Psoas muscle (tissue), 7 donors: ENCODE measurements at regions not wholly inside any gene's neighbourhood (a gene's known extent, or its start where the extent isn't known, plus 50 kb on each side); places are given as distances from the start of the nearest gene placed in this dataset.

ENCODE experiments used
- ATAC-seq, 4 donors: fragments of 200-7000 bp; cut with Tn5 transposase; one replicate each; pipeline ENCODE4 v1.9.1; 2020; ENCODE audit warnings: moderate library complexity in 3 of 4, mild to moderate bottlenecking in 2 of 4
- DNase-seq, 2 donors: peaks; one replicate each; pipeline ENCODE4 v3.0.0-alpha.2; 2020
- H3K27ac ChIP-seq: fragments of 200-600 bp; one replicate; pipeline ENCODE4 v1.8.0; 2022
- H3K27me3 ChIP-seq, 3 donors: fragments of 200-600 bp in 1 of 3; one replicate each; pipeline versions ENCODE4 v1.6.1 to v1.8.0; 2013 to 2022; ENCODE audit warnings: low read length in 2 of 3, mild to moderate bottlenecking in 2 of 3, moderate library complexity in 1 of 3; ENCODE audit not compliant: insufficient read depth in 3 of 3
- H3K36me3 ChIP-seq, 2 donors: fragments of 200-600 bp in 1 of 2; one replicate each; pipeline versions ENCODE4 v1.6.1 to v1.8.0; 2013 to 2022; ENCODE audit warnings: low read depth in 1 of 2, mild to moderate bottlenecking in 1 of 2, moderate library complexity in 1 of 2; ENCODE audit not compliant: insufficient read depth in 1 of 2
- H3K4me1 ChIP-seq: fragments of 200-600 bp; one replicate; pipeline ENCODE4 v1.8.0; 2022
- H3K4me3 ChIP-seq: fragments of 200-600 bp; one replicate; pipeline ENCODE4 v1.8.0; 2022; ENCODE audit warnings: mild to moderate bottlenecking
- H3K9me3 ChIP-seq: fragments of 200-600 bp; one replicate; pipeline ENCODE4 v1.8.0; 2022
- WGBS, 3 donors: extraction: QIAGEN DNeasy Blood & Tissue Kit; methylation state at CpG; one replicate each; pipeline versions ENCODE4 v1.1.6 to v1.1.7; 2013; 5-methylcytosine and 5-hydroxymethylcytosine counted together
- intact Hi-C, 2 donors: fragments of 100-400 bp; cut with DNase I; formaldehyde crosslinking; loops; one replicate each; pipeline versions ENCODE4 v1.11.0 to v1.14.2; 2022
- TF ChIP-seq, protein P1 (sequence below): fragments of 200-600 bp; IDR thresholded peaks from one replicate; pipeline ENCODE4 v1.8.0; 2022; ENCODE audit warnings: antibody characterized with exemption
- donor health status: healthy with polysubstance abuse.
- donor health status: DM: no; HTN: no; CAD: no; lungs with moderate emphysema.
- donor health status: Bipolar disorder and iron deficiency.
- donor health status: healthy.
- donor health status: DM: yes; HTN: yes; CAD: no.
- donor health status: DM: no; HTN: no; CAD: no.
- donor health status: DM: yes; HTN: yes; CAD: no.

DNA sequence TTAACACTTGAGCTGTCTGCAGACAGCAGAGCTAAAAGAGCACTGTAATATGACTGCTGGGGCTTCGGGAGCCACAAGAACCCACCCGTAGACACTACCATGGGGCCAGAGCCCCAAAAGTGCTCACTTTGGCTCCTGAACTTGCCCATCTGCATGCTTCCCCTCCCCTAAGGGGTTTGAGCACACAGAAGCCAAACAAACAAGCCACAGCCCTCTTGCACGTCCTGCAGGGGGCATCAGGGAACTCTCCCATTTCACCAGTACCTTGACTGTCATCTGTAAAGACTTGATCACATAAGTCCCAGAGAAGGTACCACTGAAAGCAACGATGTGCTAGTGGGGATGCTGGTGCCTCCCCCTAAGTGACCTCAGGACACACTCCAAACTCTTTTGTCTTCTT lies 681.8 kb downstream of the SEMA5A start:
- Histone ChIP-seq H3K27ac (no peak overlapping the region), H3K4me3 (no peak overlapping the region), H3K36me3 (no peaks in the 10 kb centered on the region), H3K9me3 (no peaks in the 10 kb centered on the region), H3K4me1 (no peaks in the 10 kb centered on the region), H3K27me3 (no peaks in the 10 kb centered on the region)
- 51% methylated on average over 4 of the region's 4 CpGs for WGBS, 3 donors
- TF ChIP-seq, protein P1, sequence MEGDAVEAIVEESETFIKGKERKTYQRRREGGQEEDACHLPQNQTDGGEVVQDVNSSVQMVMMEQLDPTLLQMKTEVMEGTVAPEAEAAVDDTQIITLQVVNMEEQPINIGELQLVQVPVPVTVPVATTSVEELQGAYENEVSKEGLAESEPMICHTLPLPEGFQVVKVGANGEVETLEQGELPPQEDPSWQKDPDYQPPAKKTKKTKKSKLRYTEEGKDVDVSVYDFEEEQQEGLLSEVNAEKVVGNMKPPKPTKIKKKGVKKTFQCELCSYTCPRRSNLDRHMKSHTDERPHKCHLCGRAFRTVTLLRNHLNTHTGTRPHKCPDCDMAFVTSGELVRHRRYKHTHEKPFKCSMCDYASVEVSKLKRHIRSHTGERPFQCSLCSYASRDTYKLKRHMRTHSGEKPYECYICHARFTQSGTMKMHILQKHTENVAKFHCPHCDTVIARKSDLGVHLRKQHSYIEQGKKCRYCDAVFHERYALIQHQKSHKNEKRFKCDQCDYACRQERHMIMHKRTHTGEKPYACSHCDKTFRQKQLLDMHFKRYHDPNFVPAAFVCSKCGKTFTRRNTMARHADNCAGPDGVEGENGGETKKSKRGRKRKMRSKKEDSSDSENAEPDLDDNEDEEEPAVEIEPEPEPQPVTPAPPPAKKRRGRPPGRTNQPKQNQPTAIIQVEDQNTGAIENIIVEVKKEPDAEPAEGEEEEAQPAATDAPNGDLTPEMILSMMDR, result no peak
- no peak for DNase-seq
- intact Hi-C loops, result no loop called here
- ATAC-seq, result no peak

DNA sequence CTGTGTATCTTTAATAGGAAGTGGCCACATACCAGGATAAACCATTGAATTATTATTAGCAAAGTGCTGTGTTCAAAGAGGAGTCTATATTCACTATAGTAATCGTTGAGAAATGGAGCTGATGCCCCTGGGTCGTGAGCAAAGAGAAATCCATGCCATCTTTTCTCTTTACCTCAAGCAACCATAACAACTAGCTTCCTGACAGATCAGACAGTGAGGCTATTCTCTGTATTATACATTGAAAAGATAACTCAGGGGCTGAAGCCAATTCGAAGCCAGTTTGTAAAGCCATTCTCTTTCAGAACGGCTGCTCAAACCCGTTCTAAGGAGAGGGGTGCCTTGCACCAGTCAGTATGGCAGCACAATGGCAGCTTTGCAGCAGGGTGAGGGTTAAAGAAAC lies 680.6 kb downstream of the SEMA5A start:
- no peaks in the 10 kb centered on the region for H3K9me3 ChIP-seq
- H3K4me1 ChIP-seq, result no peaks in the 10 kb centered on the region
- WGBS, 3 donors, result 46 to 67% (median 56%) methylated on average over 5 of the region's 5 CpGs
- TF ChIP-seq, protein P1, result no peak
- no peaks in the 10 kb centered on the region for H3K36me3 ChIP-seq
- DNase-seq, result no peak
- intact Hi-C loops, result no loop called here
- no peak overlapping the region for H3K4me3 ChIP-seq
- ATAC-seq, result no peak
- H3K27me3 ChIP-seq, result no peaks in the 10 kb centered on the region
- no peak overlapping the region for H3K27ac ChIP-seq

DNA sequence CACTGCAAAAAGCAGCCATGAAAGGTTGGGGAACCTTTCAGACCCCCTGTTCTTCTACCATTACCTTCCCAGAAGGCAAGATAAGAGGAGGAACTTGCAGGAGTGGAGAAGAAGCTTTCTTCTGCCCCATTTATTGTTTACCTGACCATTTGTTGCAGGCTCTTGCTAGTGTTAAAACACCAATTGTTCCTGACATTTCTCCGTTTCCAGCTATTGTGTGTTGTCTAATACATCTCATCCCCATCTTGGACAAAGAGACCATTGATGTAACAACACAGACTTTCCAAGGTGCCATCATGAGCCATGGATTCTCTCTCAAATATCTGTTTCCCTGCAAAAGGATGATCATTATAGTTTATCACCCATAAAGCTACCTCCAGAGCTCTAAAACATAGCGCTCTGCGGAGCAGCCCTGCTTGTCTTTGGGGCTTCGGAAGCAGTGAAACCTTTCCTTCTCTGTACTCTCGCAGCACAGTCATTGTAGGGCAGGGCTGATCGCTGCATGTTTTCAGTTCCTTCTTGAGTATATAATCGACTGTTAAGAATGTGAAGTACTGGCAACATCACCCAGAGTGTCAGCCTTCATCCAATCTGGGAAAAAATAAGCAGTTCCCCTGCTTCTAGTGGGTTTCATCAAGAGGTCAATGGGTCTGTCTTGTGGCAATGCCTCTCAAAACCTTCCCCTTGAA lies 680.0 kb downstream of the SEMA5A start:
- H3K9me3 ChIP-seq, result no peaks in the 10 kb centered on the region
- H3K4me3 ChIP-seq, result no peak overlapping the region
- no peaks in the 10 kb centered on the region for H3K27me3 ChIP-seq
- no peaks in the 10 kb centered on the region for H3K36me3 ChIP-seq
- 78 to 81% (median 80%) methylated on average over 7 of the region's 7 CpGs for WGBS, 3 donors
- TF ChIP-seq, protein P1, result no peak
- no peak overlapping the region for H3K27ac ChIP-seq
- DNase-seq, result no peak
- no peaks in the 10 kb centered on the region for H3K4me1 ChIP-seq
- intact Hi-C loops, result no loop called here
- ATAC-seq, result no peak

DNA sequence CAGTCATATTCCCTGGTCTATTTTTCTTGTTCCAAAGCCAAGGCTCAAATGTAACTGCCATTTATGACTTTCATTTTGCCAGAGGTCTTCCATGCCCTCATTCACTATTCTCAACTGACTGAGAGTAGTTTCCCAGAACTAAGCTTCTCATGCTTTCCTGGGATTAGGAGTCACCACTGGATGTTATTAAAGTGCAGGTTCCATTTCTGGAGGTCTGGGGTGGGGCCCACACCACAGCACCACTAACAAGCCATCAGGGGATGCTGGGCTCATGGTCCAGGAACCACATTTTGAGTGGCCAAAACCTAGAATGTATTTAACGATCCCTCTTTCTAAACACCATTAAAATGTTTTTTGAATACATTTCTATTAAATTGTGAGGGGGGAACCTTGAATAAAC lies 677.6 kb downstream of the SEMA5A start:
- H3K27me3 ChIP-seq, result no peaks in the 10 kb centered on the region
- no peak for ATAC-seq
- H3K4me3 ChIP-seq, result no peak overlapping the region
- intact Hi-C loops, result no loop called here
- WGBS, 3 donors, result 78 to 85% (median 79%) methylated on average over 1 of the region's 1 CpG
- no peak overlapping the region for H3K27ac ChIP-seq
- TF ChIP-seq, protein P1, result no peak
- no peaks in the 10 kb centered on the region for H3K9me3 ChIP-seq
- no peak for DNase-seq
- no peaks in the 10 kb centered on the region for H3K4me1 ChIP-seq
- H3K36me3 ChIP-seq, result no peaks in the 10 kb centered on the region

DNA sequence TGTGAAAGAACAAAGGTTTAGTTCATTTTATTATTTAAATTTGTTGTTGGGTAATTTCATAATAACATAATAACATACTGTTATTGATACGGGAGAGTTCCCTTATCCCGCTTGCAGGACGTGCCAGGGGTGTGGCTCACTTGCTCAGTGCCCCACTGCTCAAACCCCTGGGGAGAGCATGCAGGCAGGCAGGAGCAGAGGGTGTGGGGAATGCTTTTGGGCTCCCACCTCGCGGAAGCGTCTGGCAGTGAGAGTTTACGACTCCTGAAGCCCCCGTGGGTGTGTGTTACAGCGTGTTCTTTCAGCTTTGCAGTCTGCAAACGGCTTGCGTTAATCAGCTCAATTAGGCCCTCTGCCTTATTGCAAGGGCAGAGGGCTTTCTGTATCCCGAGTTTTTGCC lies 675.9 kb downstream of the SEMA5A start:
- H3K27ac ChIP-seq, result no peak overlapping the region
- TF ChIP-seq, protein P1, result no peak
- H3K9me3 ChIP-seq, result no peaks in the 10 kb centered on the region
- DNase-seq (no peak), ATAC-seq (no peak)
- H3K4me1 ChIP-seq, result no peaks in the 10 kb centered on the region
- no peak overlapping the region for H3K4me3 ChIP-seq
- intact Hi-C loops, result no loop called here
- H3K36me3 ChIP-seq, result no peaks in the 10 kb centered on the region
- WGBS, 3 donors, result 42 to 49% (median 43%) methylated on average over 12 of the region's 12 CpGs
- H3K27me3 ChIP-seq, result no peaks in the 10 kb centered on the region
